ENCODE measurements at regions not wholly inside any gene's neighbourhood (a gene's known extent, or its start where the extent isn't known, plus 50 kb on each side); places are given as distances from the start of the nearest gene placed in this dataset.

- TF ChIP-seq RBBP5 (conservative IDR thresholded peaks at IDR 0.05) (no peak), CTCF (IDR thresholded peaks at IDR 0.05 in 2 of 3, conservative IDR thresholded peaks at IDR 0.05 in 1 of 3; ENCODE audit: control insufficient read depth in 2 of 3, extremely low read depth in 1 of 3, insufficient read depth in 1 of 3, low read depth in 3 of 3, low read length in 3 of 3) (no peak), ZNF24 (IDR thresholded peaks at IDR 0.05) (no peak), EED (IDR thresholded peaks at IDR 0.05; ENCODE audit: low read depth) (no peak), DPF2 (IDR thresholded peaks at IDR 0.05) (no peak), POLR2AphosphoS5 (IDR thresholded peaks at IDR 0.05; ENCODE audit: low read length) (no peak), SRF (IDR thresholded peaks at IDR 0.05; ENCODE audit: low read depth in 2 of 2, low read length in 2 of 2) (no peak), BCL11A (IDR thresholded peaks at IDR 0.05; ENCODE audit: low read depth, low read length) (no peak), SKIL (IDR thresholded peaks at IDR 0.05; ENCODE audit: low read depth, poor library complexity, severe bottlenecking) (no peak), SIN3A (IDR thresholded peaks at IDR 0.05; ENCODE audit: low read depth, low read length) (no peak), TCF7 (IDR thresholded peaks at IDR 0.05; ENCODE audit: borderline replicate concordance) (no peak), SMAD5 (IDR thresholded peaks at IDR 0.05; ENCODE audit: low read depth) (no peak)
- TF ChIP-seq, protein P1, sequence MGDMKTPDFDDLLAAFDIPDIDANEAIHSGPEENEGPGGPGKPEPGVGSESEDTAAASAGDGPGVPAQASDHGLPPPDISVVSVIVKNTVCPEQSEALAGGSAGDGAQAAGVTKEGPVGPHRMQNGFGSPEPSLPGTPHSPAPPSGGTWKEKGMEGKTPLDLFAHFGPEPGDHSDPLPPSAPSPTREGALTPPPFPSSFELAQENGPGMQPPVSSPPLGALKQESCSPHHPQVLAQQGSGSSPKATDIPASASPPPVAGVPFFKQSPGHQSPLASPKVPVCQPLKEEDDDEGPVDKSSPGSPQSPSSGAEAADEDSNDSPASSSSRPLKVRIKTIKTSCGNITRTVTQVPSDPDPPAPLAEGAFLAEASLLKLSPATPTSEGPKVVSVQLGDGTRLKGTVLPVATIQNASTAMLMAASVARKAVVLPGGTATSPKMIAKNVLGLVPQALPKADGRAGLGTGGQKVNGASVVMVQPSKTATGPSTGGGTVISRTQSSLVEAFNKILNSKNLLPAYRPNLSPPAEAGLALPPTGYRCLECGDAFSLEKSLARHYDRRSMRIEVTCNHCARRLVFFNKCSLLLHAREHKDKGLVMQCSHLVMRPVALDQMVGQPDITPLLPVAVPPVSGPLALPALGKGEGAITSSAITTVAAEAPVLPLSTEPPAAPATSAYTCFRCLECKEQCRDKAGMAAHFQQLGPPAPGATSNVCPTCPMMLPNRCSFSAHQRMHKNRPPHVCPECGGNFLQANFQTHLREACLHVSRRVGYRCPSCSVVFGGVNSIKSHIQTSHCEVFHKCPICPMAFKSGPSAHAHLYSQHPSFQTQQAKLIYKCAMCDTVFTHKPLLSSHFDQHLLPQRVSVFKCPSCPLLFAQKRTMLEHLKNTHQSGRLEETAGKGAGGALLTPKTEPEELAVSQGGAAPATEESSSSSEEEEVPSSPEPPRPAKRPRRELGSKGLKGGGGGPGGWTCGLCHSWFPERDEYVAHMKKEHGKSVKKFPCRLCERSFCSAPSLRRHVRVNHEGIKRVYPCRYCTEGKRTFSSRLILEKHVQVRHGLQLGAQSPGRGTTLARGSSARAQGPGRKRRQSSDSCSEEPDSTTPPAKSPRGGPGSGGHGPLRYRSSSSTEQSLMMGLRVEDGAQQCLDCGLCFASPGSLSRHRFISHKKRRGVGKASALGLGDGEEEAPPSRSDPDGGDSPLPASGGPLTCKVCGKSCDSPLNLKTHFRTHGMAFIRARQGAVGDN (IDR thresholded peaks at IDR 0.05): no peak
These were observed 91.8 kb downstream of the PDCL3 start for GRCh38 chr2:100654611-100655010.

Measured in GM12878 (cell line).